BJ (cell line): ENCODE measurements at regions not wholly inside any gene's neighbourhood (a gene's known extent, or its start where the extent isn't known, plus 50 kb on each side); places are given as distances from the start of the nearest gene placed in this dataset.

ENCODE experiments used
- CTCF ChIA-PET: fragments of 350-600 bp; formaldehyde crosslinking; extraction: SDS; loops from one replicate; lab custom pipeline; 2021; ENCODE audit warnings: antibody characterized with exemption, inconsistent platforms; lab: Yijun Ruan, JAX
- POLR2A ChIA-PET: fragments of 300-600 bp; sonication (Branson Sonifier 250); formaldehyde crosslinking; extraction: SDS; loops from one replicate; lab custom pipeline; 2021; ENCODE audit warnings: antibody characterized with exemption; lab: Charles Lee
- DNase-seq: peaks from one replicate; pipeline ENCODE4 v3.0.0-alpha.2; 2011; ENCODE audit warnings: low read depth
- H3K27me3 ChIP-seq: 2 replicates; pipeline ENCODE4 v1.6.0; 2011; ENCODE audit warnings: low read length; ENCODE audit not compliant: control insufficient read depth, insufficient read depth
- H3K36me3 ChIP-seq: 2 replicates; pipeline ENCODE4 v1.5.1; 2011; ENCODE audit warnings: low read length; ENCODE audit not compliant: control insufficient read depth, insufficient read depth
- H3K4me3 ChIP-seq: 2 replicates; pipeline ENCODE4 v1.5.1; 2011; ENCODE audit warnings: low read depth, mild to moderate bottlenecking, control low read depth, low read length
- TF ChIP-seq, protein P1 (sequence below): IDR thresholded peaks from 2 replicates; pipeline ENCODE4 v1.5.1; 2011; ENCODE audit warnings: low read depth, mild to moderate bottlenecking, control low read depth, inconsistent platforms, low read length, moderate library complexity; ENCODE audit not compliant: insufficient read depth

DNA sequence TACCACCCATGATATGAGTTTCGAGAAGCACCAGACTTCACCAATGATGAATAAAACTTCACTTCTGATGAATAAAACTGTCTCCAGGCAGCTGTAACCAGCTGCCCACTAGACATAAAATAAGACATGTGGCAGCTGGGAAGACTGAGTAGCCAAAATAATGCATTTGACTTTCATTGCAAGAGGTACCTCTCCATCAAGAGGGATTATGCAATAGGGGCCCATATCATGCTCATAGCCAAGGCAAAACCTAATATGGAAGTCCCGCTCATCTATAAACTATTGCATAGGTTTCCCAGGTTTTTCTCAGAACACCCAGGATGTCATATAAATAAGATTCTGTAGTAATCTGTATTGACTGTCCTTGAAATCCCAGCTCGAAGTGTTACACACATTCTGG lies 155.5 kb downstream of the SIM1 start:
- Histone ChIP-seq H3K36me3 (no peaks in the 10 kb centered on the region), H3K27me3 (no peaks in the 10 kb centered on the region), H3K4me3 (no peak overlapping the region)
- POLR2A ChIA-PET = no interaction called here
- TF ChIP-seq, protein P1, sequence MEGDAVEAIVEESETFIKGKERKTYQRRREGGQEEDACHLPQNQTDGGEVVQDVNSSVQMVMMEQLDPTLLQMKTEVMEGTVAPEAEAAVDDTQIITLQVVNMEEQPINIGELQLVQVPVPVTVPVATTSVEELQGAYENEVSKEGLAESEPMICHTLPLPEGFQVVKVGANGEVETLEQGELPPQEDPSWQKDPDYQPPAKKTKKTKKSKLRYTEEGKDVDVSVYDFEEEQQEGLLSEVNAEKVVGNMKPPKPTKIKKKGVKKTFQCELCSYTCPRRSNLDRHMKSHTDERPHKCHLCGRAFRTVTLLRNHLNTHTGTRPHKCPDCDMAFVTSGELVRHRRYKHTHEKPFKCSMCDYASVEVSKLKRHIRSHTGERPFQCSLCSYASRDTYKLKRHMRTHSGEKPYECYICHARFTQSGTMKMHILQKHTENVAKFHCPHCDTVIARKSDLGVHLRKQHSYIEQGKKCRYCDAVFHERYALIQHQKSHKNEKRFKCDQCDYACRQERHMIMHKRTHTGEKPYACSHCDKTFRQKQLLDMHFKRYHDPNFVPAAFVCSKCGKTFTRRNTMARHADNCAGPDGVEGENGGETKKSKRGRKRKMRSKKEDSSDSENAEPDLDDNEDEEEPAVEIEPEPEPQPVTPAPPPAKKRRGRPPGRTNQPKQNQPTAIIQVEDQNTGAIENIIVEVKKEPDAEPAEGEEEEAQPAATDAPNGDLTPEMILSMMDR = no peak
- DNase-seq = no peak
- CTCF ChIA-PET = no interaction called here

DNA sequence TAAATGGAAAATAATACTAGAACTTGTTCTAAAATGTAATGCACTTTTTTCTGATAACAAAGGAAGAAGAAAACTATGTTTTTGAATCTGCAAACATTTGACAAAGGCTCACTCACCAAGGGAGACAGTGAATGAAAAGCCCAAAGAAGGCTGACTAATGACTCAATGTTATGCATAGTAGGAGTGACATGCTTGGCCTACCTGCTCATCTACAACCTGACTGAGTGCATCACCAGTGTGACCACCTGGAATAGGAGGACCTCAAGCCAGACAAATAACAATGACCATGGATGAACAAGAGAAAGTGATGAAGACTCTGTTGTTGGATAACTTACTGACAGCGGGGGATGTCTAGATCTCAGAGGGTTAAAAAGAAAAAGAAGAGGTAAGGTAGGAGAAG lies 157.2 kb downstream of the SIM1 start:
- ChIA-PET POLR2A (no interaction called here), CTCF (no interaction called here)
- Histone ChIP-seq H3K27me3 (no peaks in the 10 kb centered on the region), H3K4me3 (no peak overlapping the region), H3K36me3 (no peaks in the 10 kb centered on the region)
- TF ChIP-seq, protein P1 = no peak
- DNase-seq = no peak

DNA sequence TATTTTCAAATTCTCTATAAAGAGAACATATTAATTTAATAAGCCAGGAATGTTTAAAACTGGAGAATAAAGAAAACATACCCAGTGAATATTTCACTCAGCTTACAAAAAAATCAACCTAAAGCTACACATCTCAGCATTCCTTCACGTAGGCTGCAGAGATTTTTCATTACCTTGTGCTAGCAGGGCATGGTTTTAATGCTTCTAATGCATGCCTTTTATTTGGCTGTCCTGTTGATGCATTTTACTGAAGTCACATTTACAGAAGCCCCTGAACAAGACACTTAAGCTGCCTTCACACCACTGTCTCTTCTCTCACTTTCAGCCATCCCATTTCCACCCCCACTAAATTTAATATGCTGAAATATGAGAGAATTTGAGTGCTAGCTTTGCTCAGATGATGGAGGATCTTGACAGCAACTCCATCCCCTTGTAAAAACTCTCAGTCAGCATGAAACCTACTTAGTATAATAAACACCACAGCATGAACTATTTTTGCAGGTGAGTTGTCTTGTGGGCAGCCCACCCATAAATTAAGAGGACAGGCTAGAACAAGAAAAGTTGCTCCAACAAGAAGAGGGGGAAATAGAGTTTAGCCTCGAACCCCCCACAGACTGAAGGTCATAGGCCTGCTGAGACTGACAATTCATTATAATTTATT lies 159.4 kb downstream of the SIM1 start:
- Histone ChIP-seq H3K27me3 (no peaks in the 10 kb centered on the region), H3K4me3 (no peak overlapping the region), H3K36me3 (no peaks in the 10 kb centered on the region)
- ChIA-PET POLR2A (no interaction called here), CTCF (interaction anchor here (1.2 kb wide), 1 partner anchor 15 kb away, joined by 3 read pairs; no protein-coding TSS in a partner anchor)
- TF ChIP-seq, protein P1 = no peak
- no peak for DNase-seq

DNA sequence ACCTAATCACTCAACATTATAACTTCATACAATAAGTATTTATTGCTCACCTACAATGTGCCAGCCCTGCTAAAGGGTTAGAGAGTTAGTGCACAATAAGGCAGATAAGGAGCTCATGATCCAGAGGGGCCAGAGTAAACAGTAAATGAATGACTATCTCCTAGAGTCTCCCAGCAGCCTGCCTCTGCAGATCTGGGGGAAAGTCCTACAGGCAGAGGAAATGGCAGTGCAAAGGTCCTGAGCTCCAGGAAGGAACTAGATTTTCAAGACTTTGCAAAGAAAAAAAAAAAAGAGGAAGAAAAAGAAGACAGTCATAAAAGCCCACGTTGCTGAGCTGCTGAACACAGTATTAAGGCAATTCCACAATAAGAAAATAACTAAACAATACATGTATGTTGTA lies 160.1 kb downstream of the SIM1 start:
- H3K4me3 ChIP-seq = no peak overlapping the region
- no peak for DNase-seq
- CTCF ChIA-PET = interaction anchor here (1.2 kb wide), 2 partner anchors 16 to 197 kb away, joined by 3 to 5 read pairs; no protein-coding TSS in a partner anchor
- H3K27me3 ChIP-seq = no peaks in the 10 kb centered on the region
- POLR2A ChIA-PET = no interaction called here
- no peaks in the 10 kb centered on the region for H3K36me3 ChIP-seq
- TF ChIP-seq, protein P1 = no peak

DNA sequence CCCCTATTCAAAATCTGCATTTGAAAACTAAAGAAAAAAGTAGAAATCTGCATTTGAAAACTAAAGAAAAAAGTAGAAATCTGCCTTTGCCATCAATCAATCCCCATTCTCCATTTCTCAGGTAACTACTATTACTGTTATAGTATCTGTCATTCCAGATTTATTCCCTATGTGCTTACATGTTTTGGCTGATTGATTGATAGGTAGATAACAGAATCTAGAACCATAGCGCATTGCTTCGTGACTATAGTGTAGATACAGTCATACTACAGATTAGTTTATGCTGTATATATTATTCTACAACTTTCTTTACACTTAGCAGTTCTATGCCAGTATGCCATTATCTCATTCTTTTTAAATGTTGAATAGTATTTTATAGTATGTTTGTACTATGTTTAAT lies 163.0 kb downstream of the SIM1 start:
- CTCF ChIA-PET = no interaction called here
- TF ChIP-seq, protein P1 = no peak
- Histone ChIP-seq H3K36me3 (no peaks in the 10 kb centered on the region), H3K27me3 (no peaks in the 10 kb centered on the region), H3K4me3 (no peak overlapping the region)
- DNase-seq = no peak
- POLR2A ChIA-PET = no interaction called here
